ENCODE measurements at regions not wholly inside any gene's neighbourhood (a gene's known extent, or its start where the extent isn't known, plus 50 kb on each side); places are given as distances from the start of the nearest gene placed in this dataset.

GRCh38 chr10:43819464-43820230 lies 171.0 kb upstream of the ZNF32 start:
- dilution Hi-C loops (cut with MboI; ENCODE audit: extremely low pct_ligation_motif_present, low sequenced_read_pairs): no loop called here

GRCh38 chr10:43818687-43819086 lies 170.0 kb upstream of the ZNF32 start:
- dilution Hi-C loops (cut with MboI; ENCODE audit: extremely low pct_ligation_motif_present, low sequenced_read_pairs): no loop called here
- FAIRE-seq (no peak), DNase-seq (ENCODE audit: low read depth, low spot score) (no peak)
- no peaks in the 10 kb centered on the region for H3K9me1 ChIP-seq (ENCODE audit: control insufficient read depth, extremely low read depth, insufficient read depth, low read length)
- H3K9me3 ChIP-seq (ENCODE audit: control insufficient read depth, low read depth, low read length): no peaks in the 10 kb centered on the region
- no peaks in the 10 kb centered on the region for H4K20me1 ChIP-seq (ENCODE audit: control insufficient read depth, extremely low read depth, insufficient read depth, low read length)
- H3K4me3 ChIP-seq (ENCODE audit: control insufficient read depth in 2 of 3, extremely low read depth in 1 of 3, insufficient read depth in 2 of 3, low read depth in 1 of 3, low read length in 3 of 3): no peak overlapping the region
- no peaks in the 10 kb centered on the region for H3K79me2 ChIP-seq (ENCODE audit: control insufficient read depth, insufficient read depth, low read length)
- TF ChIP-seq CTCF (optimal IDR thresholded peaks at IDR 0.05 in 1 of 3, IDR thresholded peaks at IDR 0.05 in 1 of 3, conservative IDR thresholded peaks at IDR 0.05 in 1 of 3; ENCODE audit: extremely low read depth in 1 of 3, insufficient read depth in 2 of 3, low read length in 3 of 3) (no peak), EZH2 (IDR thresholded peaks at IDR 0.05; ENCODE audit: low read length) (no peak)
- H3K36me3 ChIP-seq (ENCODE audit: control insufficient read depth in 2 of 2, extremely low read depth in 1 of 2, insufficient read depth in 2 of 2, low read length in 2 of 2): no peaks in the 10 kb centered on the region
- H3K27ac ChIP-seq (ENCODE audit: control insufficient read depth, insufficient read depth, low read length): no peak overlapping the region
- no peak overlapping the region for H3K4me2 ChIP-seq (ENCODE audit: control insufficient read depth, extremely low read depth, insufficient read depth, low read depth, low read length)
- H3K27me3 ChIP-seq (ENCODE audit: control insufficient read depth, extremely low read depth, insufficient read depth, low read length): no peaks in the 10 kb centered on the region
- H3K4me1 ChIP-seq (ENCODE audit: control insufficient read depth, extremely low read depth, insufficient read depth, low read length): no peaks in the 10 kb centered on the region
- no peak overlapping the region for H3K9ac ChIP-seq (ENCODE audit: control insufficient read depth, extremely low read depth, insufficient read depth, low read length)
- H2AFZ ChIP-seq (ENCODE audit: control insufficient read depth, low read length): no peak overlapping the region

More at GRCh38 chr10:43819464-43820230, 171.0 kb upstream of the ZNF32 start:
- no peaks in the 10 kb centered on the region for H3K79me2 ChIP-seq (ENCODE audit: control insufficient read depth, insufficient read depth, low read length)
- H3K36me3 ChIP-seq (ENCODE audit: control insufficient read depth in 2 of 2, extremely low read depth in 1 of 2, insufficient read depth in 2 of 2, low read length in 2 of 2): no peaks in the 10 kb centered on the region
- no peaks in the 10 kb centered on the region for H3K9me1 ChIP-seq (ENCODE audit: control insufficient read depth, extremely low read depth, insufficient read depth, low read length)
- H3K27ac ChIP-seq (ENCODE audit: control insufficient read depth, insufficient read depth, low read length): no peak overlapping the region
- FAIRE-seq (no peak), DNase-seq (ENCODE audit: low read depth, low spot score) (no peak)
- TF ChIP-seq EZH2 (IDR thresholded peaks at IDR 0.05; ENCODE audit: low read length): no peak
- no peak for TF ChIP-seq CTCF (optimal IDR thresholded peaks at IDR 0.05 in 1 of 3, IDR thresholded peaks at IDR 0.05 in 1 of 3, conservative IDR thresholded peaks at IDR 0.05 in 1 of 3; ENCODE audit: extremely low read depth in 1 of 3, insufficient read depth in 2 of 3, low read length in 3 of 3)
- H3K9ac ChIP-seq (ENCODE audit: control insufficient read depth, extremely low read depth, insufficient read depth, low read length): no peak overlapping the region
- no peaks in the 10 kb centered on the region for H4K20me1 ChIP-seq (ENCODE audit: control insufficient read depth, extremely low read depth, insufficient read depth, low read length)
- no peaks in the 10 kb centered on the region for H3K9me3 ChIP-seq (ENCODE audit: control insufficient read depth, low read depth, low read length)
- H2AFZ ChIP-seq (ENCODE audit: control insufficient read depth, low read length): no peak overlapping the region
- H3K4me3 ChIP-seq (ENCODE audit: control insufficient read depth in 2 of 3, extremely low read depth in 1 of 3, insufficient read depth in 2 of 3, low read depth in 1 of 3, low read length in 3 of 3): no peak overlapping the region
- no peak overlapping the region for H3K4me2 ChIP-seq (ENCODE audit: control insufficient read depth, extremely low read depth, insufficient read depth, low read depth, low read length)
- H3K4me1 ChIP-seq (ENCODE audit: control insufficient read depth, extremely low read depth, insufficient read depth, low read length): no peaks in the 10 kb centered on the region
- no peaks in the 10 kb centered on the region for H3K27me3 ChIP-seq (ENCODE audit: control insufficient read depth, extremely low read depth, insufficient read depth, low read length)
